Fibroblast of skin of scalp (primary cell): ENCODE measurements at regions not wholly inside any gene's neighbourhood (a gene's known extent, or its start where the extent isn't known, plus 50 kb on each side); places are given as distances from the start of the nearest gene placed in this dataset.

Experiments
- DNase-seq: peaks from one replicate; pipeline ENCODE4 v3.0.0-alpha.2; 2013

GRCh38 chr1:165014753-165015152 lies 341.8 kb downstream of the LMX1A start:
- no peak for DNase-seq

GRCh38 chr1:165011991-165012531 lies 344.5 kb downstream of the LMX1A start:
- DNase-seq = no peak

- no peak for DNase-seq
Observed at GRCh38 chr1:165011186-165011585, 345.3 kb downstream of the LMX1A start.

GRCh38 chr1:165010418-165011070 lies 346.0 kb downstream of the LMX1A start:
- no peak for DNase-seq

GRCh38 chr1:165006831-165007230 lies 349.7 kb downstream of the LMX1A start:
- DNase-seq = no peak

GRCh38 chr1:164999146-164999545 lies 357.4 kb downstream of the LMX1A start:
- no peak for DNase-seq

- no peak for DNase-seq
Observed at GRCh38 chr1:164991763-164992314, 364.7 kb downstream of the LMX1A start.

GRCh38 chr1:164983023-164983650 lies 373.4 kb downstream of the LMX1A start:
- DNase-seq = no peak

GRCh38 chr1:164982545-164982944 lies 374.0 kb downstream of the LMX1A start:
- no peak for DNase-seq

GRCh38 chr1:164977561-164977960 lies 379.0 kb downstream of the LMX1A start:
- DNase-seq = no peak

- DNase-seq = no peak
Observed at GRCh38 chr1:164971921-164972415, 384.5 kb downstream of the LMX1A start.

- DNase-seq = no peak
Observed at GRCh38 chr1:164971391-164971790, 385.1 kb downstream of the LMX1A start.

GRCh38 chr1:164969253-164969652 lies 387.3 kb downstream of the LMX1A start:
- DNase-seq = no peak

GRCh38 chr1:164967300-164967699 lies 389.2 kb downstream of the LMX1A start:
- DNase-seq = no peak

GRCh38 chr1:164961715-164962114 lies 394.8 kb downstream of the LMX1A start:
- DNase-seq = no peak

- DNase-seq = no peak
Observed at GRCh38 chr1:164958982-164959768, 397.3 kb downstream of the LMX1A start.

- no peak for DNase-seq
Observed at GRCh38 chr1:164953815-164954214, 394.8 kb downstream of the PBX1 start.

- DNase-seq = no peak
Observed at GRCh38 chr1:164953098-164953497, 394.1 kb downstream of the PBX1 start.

- no peak for DNase-seq
Observed at GRCh38 chr1:164951508-164951907, 392.5 kb downstream of the PBX1 start.

- DNase-seq = no peak
Observed at GRCh38 chr1:164950541-164950986, 391.6 kb downstream of the PBX1 start.

GRCh38 chr1:164949771-164950471 lies 390.9 kb downstream of the PBX1 start:
- no peak for DNase-seq

GRCh38 chr1:164948101-164948500 lies 389.1 kb downstream of the PBX1 start:
- DNase-seq = no peak
